H1 (cell line): ENCODE measurements at regions not wholly inside any gene's neighbourhood (a gene's known extent, or its start where the extent isn't known, plus 50 kb on each side); places are given as distances from the start of the nearest gene placed in this dataset.

Experiments
- CTCF ChIA-PET: fragments of 300-600 bp; sonication (Branson Sonifier 250); formaldehyde crosslinking; loops from one replicate; lab custom pipeline; 2021; ENCODE audit not compliant: partially characterized antibody; lab: Charles Lee
- POLR2A ChIA-PET: fragments of 300-600 bp; sonication (Branson Sonifier 250); formaldehyde crosslinking; loops from one replicate; lab custom pipeline; 2021; ENCODE audit warnings: inconsistent platforms; ENCODE audit not compliant: partially characterized antibody; lab: Charles Lee
- DNase-seq, 2 experiments: peaks; one replicate each; pipeline versions ENCODE4 v3.0.0 to v3.0.0-alpha.2; 2010 to 2022; ENCODE audit warnings: low spot score in 2 of 2, low read depth in 1 of 2, mixed read lengths in 1 of 2
- FAIRE-seq: peaks from 2 replicates; lab custom pipeline; 2011; peaks lifted over from hg19 to GRCh38; lab: Jason Lieb, UNC
- H2AFZ ChIP-seq: 2 replicates; pipeline ENCODE4 v1.8.1; 2012; ENCODE audit warnings: low read length, inconsistent platforms
- H2AK5ac ChIP-seq: 2 replicates; pipeline ENCODE4 v1.6.1; 2013; ENCODE audit warnings: low read depth, low read length
- H2BK120ac ChIP-seq: replicated peaks from 2 replicates; pipeline ENCODE3; 2013; ENCODE audit warnings: low read depth, low read length, inconsistent platforms
- H2BK12ac ChIP-seq: 2 replicates; pipeline ENCODE4 v1.6.1; 2013; ENCODE audit warnings: low read depth, low read length
- H2BK15ac ChIP-seq: 2 replicates; pipeline ENCODE4 v1.6.1; 2013; ENCODE audit warnings: low read length
- H2BK20ac ChIP-seq: 2 replicates; pipeline ENCODE4 v1.6.1; 2013; ENCODE audit warnings: low read length
- H2BK5ac ChIP-seq: 2 replicates; pipeline ENCODE4 v1.6.1; 2013; ENCODE audit warnings: low read depth, low read length
- H3K14ac ChIP-seq: 2 replicates; pipeline ENCODE4 v1.6.1; 2013; ENCODE audit warnings: inconsistent platforms; ENCODE audit not compliant: insufficient read length
- H3K18ac ChIP-seq: 2 replicates; pipeline ENCODE4 v1.6.1; 2013; ENCODE audit warnings: low read length; ENCODE audit errors: extremely low read depth
- H3K23ac ChIP-seq: 2 replicates; pipeline ENCODE4 v1.6.1; 2013; ENCODE audit warnings: inconsistent platforms; ENCODE audit not compliant: insufficient read length
- H3K23me2 ChIP-seq: 2 replicates; pipeline ENCODE4 v1.6.1; 2013; ENCODE audit warnings: low read depth, low read length
- H3K27ac ChIP-seq: 2 replicates; pipeline ENCODE4 v1.6.1; 2011; ENCODE audit warnings: low read depth, low read length, inconsistent platforms
- H3K27me3 ChIP-seq, 4 experiments: replicated peaks in 1 of 4; 1 replicate in 1 of 4; 2 replicates in 3 of 4; pipeline versions ENCODE4 v1.6.1 to v1.8.1; 2011 to 2013; ENCODE audit warnings: low read length in 3 of 4, mild to moderate bottlenecking in 3 of 4, inconsistent platforms in 2 of 4, mixed read lengths in 2 of 4, moderate library complexity in 1 of 4; ENCODE audit not compliant: control insufficient read depth in 3 of 4, insufficient read depth in 3 of 4; ENCODE audit errors: extremely low read depth in 1 of 4
- H3K36me3 ChIP-seq, 4 experiments: 2 replicates each; pipeline versions ENCODE4 v1.6.1 to v1.8.1; 2011 to 2013; ENCODE audit warnings: mild to moderate bottlenecking in 4 of 4, low read length in 3 of 4, moderate library complexity in 2 of 4, control low read depth in 1 of 4, inconsistent platforms in 1 of 4; ENCODE audit not compliant: insufficient read depth in 4 of 4, control insufficient read depth in 2 of 4
- H3K4ac ChIP-seq: replicated peaks from 2 replicates; pipeline ENCODE3; 2013; ENCODE audit warnings: low read length, low read depth, mixed read lengths, inconsistent platforms; ENCODE audit not compliant: insufficient read length
- H3K4me1 ChIP-seq, 4 experiments: replicated peaks in 1 of 4; 1 replicate in 1 of 4; 2 replicates in 3 of 4; pipeline versions ENCODE4 v1.6.1 to v1.8.1; 2011 to 2013; ENCODE audit warnings: low read length in 3 of 4, inconsistent platforms in 2 of 4, mixed read lengths in 1 of 4; ENCODE audit not compliant: insufficient read depth in 4 of 4, control insufficient read depth in 3 of 4
- H3K4me2 ChIP-seq, 2 experiments: 2 replicates each; pipeline versions ENCODE4 v1.6.1 to v1.8.1; 2011 to 2013; ENCODE audit warnings: low read depth in 2 of 2, low read length in 2 of 2, control low read depth in 1 of 2, inconsistent platforms in 1 of 2, mild to moderate bottlenecking in 1 of 2; ENCODE audit not compliant: insufficient read depth in 1 of 2
- H3K4me3 ChIP-seq, 4 experiments: fragments of 200-600, 300-600 bp in 1 of 4; sonication (generic), shearing (Covaris generic), sonication (Bioruptor Twin) in 1 of 4; 2 replicates each; pipeline versions ENCODE4 v1.5.1 to v1.8.1; 2011 to 2016; ENCODE audit warnings: low read length in 4 of 4, low read depth in 3 of 4, control low read depth in 2 of 4, inconsistent platforms in 2 of 4, mild to moderate bottlenecking in 2 of 4, mixed read lengths in 1 of 4, moderate library complexity in 1 of 4; ENCODE audit not compliant: insufficient read depth in 2 of 4; ENCODE audit errors: extremely low read depth in 1 of 4
- H3K56ac ChIP-seq: replicated peaks from 2 replicates; pipeline ENCODE3; 2013; ENCODE audit warnings: low read depth, mild to moderate bottlenecking, mixed read lengths, low read length, inconsistent platforms; ENCODE audit not compliant: insufficient read length
- H3K79me1 ChIP-seq: 2 replicates; pipeline ENCODE4 v1.6.1; 2013; ENCODE audit warnings: low read depth, low read length, control low read depth
- H3K79me2 ChIP-seq, 2 experiments: 2 replicates each; pipeline versions ENCODE4 v1.6.1 to v1.8.1; 2012 to 2013; ENCODE audit warnings: low read length in 2 of 2, mild to moderate bottlenecking in 2 of 2, inconsistent platforms in 1 of 2; ENCODE audit not compliant: insufficient read depth in 2 of 2, control insufficient read depth in 1 of 2
- H3K9ac ChIP-seq, 4 experiments: replicated peaks in 1 of 4; 1 replicate in 1 of 4; 2 replicates in 3 of 4; pipeline versions ENCODE4 v1.6.1 to v1.8.1; 2011 to 2013; ENCODE audit warnings: low read depth in 3 of 4, low read length in 3 of 4, control low read depth in 2 of 4, mild to moderate bottlenecking in 2 of 4, moderate library complexity in 2 of 4, inconsistent platforms in 1 of 4; ENCODE audit errors: extremely low read depth in 1 of 4
- H3K9me3 ChIP-seq, 2 experiments: 2 replicates each; pipeline versions ENCODE4 v1.6.1 to v1.8.1; 2012 to 2013; ENCODE audit warnings: mild to moderate bottlenecking in 2 of 2, moderate library complexity in 2 of 2, control low read depth in 1 of 2, inconsistent platforms in 1 of 2, low read depth in 1 of 2, low read length in 1 of 2, mixed read lengths in 1 of 2; ENCODE audit not compliant: insufficient read depth in 2 of 2
- H4K20me1 ChIP-seq, 2 experiments: replicated peaks in 1 of 2; 2 replicates each; pipeline versions ENCODE3 to v1.8.1; 2011 to 2013; ENCODE audit warnings: inconsistent platforms in 2 of 2, low read length in 2 of 2, mild to moderate bottlenecking in 1 of 2; ENCODE audit not compliant: insufficient read depth in 2 of 2, control insufficient read depth in 1 of 2
- H4K5ac ChIP-seq: 2 replicates; pipeline ENCODE4 v1.6.1; 2013; ENCODE audit warnings: low read length, low read depth, mixed read lengths, inconsistent platforms; ENCODE audit not compliant: insufficient read length
- H4K8ac ChIP-seq: 2 replicates; pipeline ENCODE4 v1.8.0; 2013; ENCODE audit warnings: mild to moderate bottlenecking, moderate library complexity, low read length, inconsistent platforms; ENCODE audit not compliant: insufficient read depth; ENCODE audit errors: extremely low read depth
- H4K91ac ChIP-seq: replicated peaks from 2 replicates; pipeline ENCODE3; 2013; ENCODE audit warnings: low read length, mixed read lengths, inconsistent platforms; ENCODE audit not compliant: insufficient read length
- CEBPB ChIP-seq: IDR thresholded peaks from 2 replicates; pipeline ENCODE4 v1.6.1; 2012; ENCODE audit warnings: low read depth, low read length
- EGR1 ChIP-seq: IDR thresholded peaks from 2 replicates; pipeline ENCODE4 v1.6.1; 2011; ENCODE audit warnings: low read depth, low read length, borderline replicate concordance
- POU5F1 ChIP-seq: IDR thresholded peaks from 2 replicates; pipeline ENCODE4 v1.6.1; 2011; ENCODE audit warnings: low read depth, mild to moderate bottlenecking, low read length, moderate library complexity
- SRF ChIP-seq: IDR thresholded peaks from 2 replicates; pipeline ENCODE4 v1.6.1; 2011; ENCODE audit warnings: mild to moderate bottlenecking, low read depth, low read length, moderate library complexity
- WGBS, 2 experiments: shearing (Covaris generic) in 1 of 2; methylation state at CpG; one replicate each; pipeline versions ENCODE4 v1.1.6 to v1.1.7; 2013 to 2015; ENCODE audit warnings: low lambda C conversion rate in 2 of 2, mixed read lengths in 2 of 2, inconsistent platforms in 1 of 2, low coverage in 1 of 2, missing lambda C conversion rate in 1 of 2; ENCODE audit not compliant: insufficient replicate concordance in 2 of 2, insufficient coverage in 1 of 2, insufficient read length in 1 of 2; ENCODE audit errors: extremely low coverage in 1 of 2, missing lambda C conversion rate in 1 of 2; 5-methylcytosine and 5-hydroxymethylcytosine counted together

DNA sequence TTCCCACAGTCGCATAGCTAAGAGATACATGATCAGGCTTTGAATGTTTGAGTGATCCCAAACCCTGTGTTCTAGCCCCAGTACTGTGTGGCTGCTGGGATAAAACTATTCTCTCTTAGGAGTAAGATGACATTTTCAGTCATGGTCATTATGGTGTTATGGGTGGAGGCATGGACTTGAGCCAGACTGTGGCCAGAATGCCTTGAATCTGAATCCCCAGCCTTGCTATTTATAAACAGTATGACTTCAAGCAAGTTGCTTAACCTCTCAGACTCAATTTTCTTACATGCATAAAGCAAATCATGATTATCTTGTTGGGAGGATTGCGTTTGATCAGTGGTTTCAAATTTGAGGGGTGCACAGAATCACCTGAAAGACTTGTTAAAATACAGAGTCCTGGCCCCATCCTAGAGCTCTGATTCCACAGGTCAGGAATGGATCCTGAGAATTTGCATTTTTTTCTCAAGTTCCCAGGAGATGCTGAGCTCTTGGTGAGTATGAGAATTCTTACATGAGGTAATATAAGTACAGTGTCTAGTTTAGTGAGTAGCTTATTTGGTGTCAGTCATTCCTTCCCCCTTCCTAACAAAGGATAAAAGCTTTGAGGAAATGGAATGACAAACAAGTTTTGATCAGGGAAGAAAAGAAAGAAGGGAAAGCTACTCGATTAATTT lies 571.7 kb downstream of the METTL15 start:
- Histone ChIP-seq H4K5ac (no peak overlapping the region), H2BK120ac (no peak overlapping the region), H2AK5ac (no peak overlapping the region), H3K4ac (no peak overlapping the region), H4K8ac (no peak overlapping the region), H2BK12ac (no peak overlapping the region), H2AFZ (no peak overlapping the region), H3K36me3 (no peaks in the 10 kb centered on the region), H3K4me1 (no peaks in the 10 kb centered on the region), H2BK5ac (no peak overlapping the region), H2BK15ac (no peak overlapping the region), H3K4me3 (no peak overlapping the region), H3K9me3 (no peaks in the 10 kb centered on the region), H3K18ac (no peak overlapping the region), H3K79me1 (no peaks in the 10 kb centered on the region), H3K79me2 (no peaks in the 10 kb centered on the region), H4K20me1 (no peaks in the 10 kb centered on the region), H3K27me3 (no peaks in the 10 kb centered on the region), H3K23me2 (no peaks in the 10 kb centered on the region), H3K27ac (no peak overlapping the region), H3K14ac (no peak overlapping the region), H2BK20ac (no peak overlapping the region), H4K91ac (no peak overlapping the region), H3K9ac (no peak overlapping the region), H3K4me2 (no peak overlapping the region), H3K23ac (no peak overlapping the region), H3K56ac (no peak overlapping the region)
- ChIA-PET CTCF (interaction anchor here (1.0 to 3.2 kb wide), 5 partner anchors 9 to 981 kb away, joined by 3 to 13 read pairs (median 5); no protein-coding TSS in a partner anchor), POLR2A (no interaction called here)
- FAIRE-seq (no peak), DNase-seq (no peak)
- WGBS, 2 experiments = 88% methylated on average over 3 of the region's 3 CpGs; no CpG with 5 or more reads in 1 of the 2 experiments
- TF ChIP-seq EGR1 (no peak), POU5F1 (no peak), SRF (no peak), CEBPB (no peak)
